NCI-H226 (cell line): ENCODE measurements at regions not wholly inside any gene's neighbourhood (a gene's known extent, or its start where the extent isn't known, plus 50 kb on each side); places are given as distances from the start of the nearest gene placed in this dataset.

Source experiments
- DNase-seq: peaks from one replicate; pipeline ENCODE4 v3.0.0-alpha.2; 2015

- DNase-seq: no peak
These were observed 217.0 kb upstream of the CIBAR2 start for GRCh38 chr16:85329059-85329812.

- no peak for DNase-seq
These were observed 217.9 kb upstream of the CIBAR2 start for GRCh38 chr16:85330006-85330693.

- DNase-seq: peak; percentile 81
These were observed 218.5 kb upstream of the CIBAR2 start for GRCh38 chr16:85330694-85331188.

DNA sequence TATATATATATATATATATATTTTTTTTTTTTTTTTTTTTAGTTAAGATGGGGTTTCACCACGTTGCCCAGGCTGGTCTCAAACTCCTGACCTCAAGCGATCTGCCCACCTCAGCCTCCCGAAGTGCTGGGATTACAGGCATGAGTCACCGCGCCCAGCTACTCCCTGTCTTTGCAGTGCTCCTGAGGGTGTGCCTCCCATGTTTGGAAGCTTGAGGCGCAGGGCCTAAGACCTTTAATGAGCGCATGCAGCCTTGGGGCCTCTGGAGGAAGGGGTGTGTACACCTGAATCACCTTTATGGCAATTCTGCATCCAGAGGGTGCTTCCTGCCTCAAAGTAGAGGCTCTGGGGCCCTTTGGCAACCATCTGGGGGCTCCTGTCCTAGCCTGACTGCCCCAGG lies 219.4 kb upstream of the CIBAR2 start:
- DNase-seq: peak; percentile 54

DNA sequence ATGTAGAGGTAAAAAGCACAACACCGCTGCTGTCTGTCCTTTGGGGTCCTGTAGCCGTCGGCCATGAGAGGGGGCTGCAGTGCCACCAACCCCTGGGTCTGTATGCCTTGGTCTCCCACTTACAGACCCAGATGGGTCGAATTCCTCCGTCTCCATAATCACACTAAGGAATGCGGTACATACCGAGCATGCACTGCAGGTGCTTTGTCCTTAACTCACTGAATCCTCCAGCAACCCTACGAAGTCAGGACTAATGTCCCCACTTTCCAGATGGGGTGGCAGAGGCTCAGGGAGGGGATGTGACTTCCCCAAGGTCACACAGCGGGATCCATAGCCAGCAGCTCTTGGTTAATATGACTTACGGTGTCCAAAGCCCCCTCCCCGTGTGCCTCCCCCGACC lies 219.9 kb upstream of the CIBAR2 start:
- no peak for DNase-seq

GRCh38 chr16:85333337-85333736 lies 221.1 kb upstream of the CIBAR2 start:
- DNase-seq: no peak

GRCh38 chr16:85333744-85334640 lies 221.7 kb upstream of the CIBAR2 start:
- DNase-seq: no peak

GRCh38 chr16:85334718-85335583 lies 222.7 kb upstream of the CIBAR2 start:
- DNase-seq: peak; percentile 15

DNA sequence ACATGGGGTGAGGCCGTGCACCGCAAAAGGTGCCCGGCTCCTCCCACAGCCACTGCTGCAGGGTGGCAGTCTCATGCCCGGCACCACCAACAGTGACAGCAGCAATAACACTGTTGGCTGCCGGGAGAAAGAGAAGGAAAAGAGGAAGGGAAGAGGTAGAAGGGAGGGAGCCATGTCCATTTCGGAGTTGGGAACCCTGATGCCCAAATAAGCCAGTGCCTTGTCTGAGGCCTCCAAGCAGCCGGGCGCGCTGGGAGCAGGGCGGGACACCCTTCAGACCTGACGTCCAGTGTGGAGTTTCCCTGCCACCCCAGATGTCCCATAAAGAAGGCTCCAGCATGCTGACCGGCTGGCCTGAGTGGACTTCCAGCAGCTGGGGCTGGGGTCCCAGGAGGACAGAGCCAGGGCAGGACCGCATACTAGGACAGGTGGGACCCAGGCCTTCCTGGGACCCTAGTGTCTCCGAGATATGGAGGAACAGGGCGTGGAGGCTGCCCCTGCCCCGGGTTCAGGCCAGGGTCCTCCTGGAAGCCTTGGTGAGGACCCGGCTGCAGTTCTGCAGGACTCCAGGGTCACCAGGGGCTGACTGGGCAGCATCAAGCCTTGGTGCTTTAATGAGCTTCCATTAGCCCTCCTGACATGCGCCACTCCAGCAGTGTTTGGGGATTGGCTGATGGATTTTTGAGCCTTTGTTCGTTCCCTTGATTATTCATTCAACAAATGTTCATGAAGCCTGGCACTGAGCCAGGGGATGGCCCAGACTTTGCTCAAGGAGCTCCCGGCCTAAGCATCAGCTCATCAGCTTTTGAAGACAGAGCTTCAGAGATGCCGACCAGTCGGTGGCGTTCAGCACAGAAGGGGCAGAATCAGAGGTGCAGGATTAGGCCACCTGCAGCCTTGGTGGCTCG lies 223.6 kb upstream of the CIBAR2 start:
- DNase-seq: no peak

- no peak for DNase-seq
These were observed 225.8 kb upstream of the CIBAR2 start for GRCh38 chr16:85337910-85338637.

DNA sequence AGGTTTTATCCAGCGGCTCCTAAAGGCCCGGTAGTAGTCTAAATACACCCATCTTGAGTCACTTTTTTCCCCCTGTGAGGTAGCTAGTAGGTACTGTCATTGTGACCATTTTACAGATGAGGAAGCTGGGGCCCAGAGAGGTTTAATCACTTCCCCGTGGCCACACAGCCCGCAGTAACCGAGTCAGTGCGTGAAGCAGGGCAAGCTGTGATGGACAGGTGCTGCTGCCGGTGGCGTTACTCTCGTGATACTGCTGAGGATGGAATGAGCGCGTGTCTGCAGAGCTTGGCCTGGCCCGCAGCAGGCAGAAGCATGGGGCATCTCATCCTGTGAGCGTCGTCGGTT lies 226.3 kb upstream of the CIBAR2 start:
- no peak for DNase-seq

DNA sequence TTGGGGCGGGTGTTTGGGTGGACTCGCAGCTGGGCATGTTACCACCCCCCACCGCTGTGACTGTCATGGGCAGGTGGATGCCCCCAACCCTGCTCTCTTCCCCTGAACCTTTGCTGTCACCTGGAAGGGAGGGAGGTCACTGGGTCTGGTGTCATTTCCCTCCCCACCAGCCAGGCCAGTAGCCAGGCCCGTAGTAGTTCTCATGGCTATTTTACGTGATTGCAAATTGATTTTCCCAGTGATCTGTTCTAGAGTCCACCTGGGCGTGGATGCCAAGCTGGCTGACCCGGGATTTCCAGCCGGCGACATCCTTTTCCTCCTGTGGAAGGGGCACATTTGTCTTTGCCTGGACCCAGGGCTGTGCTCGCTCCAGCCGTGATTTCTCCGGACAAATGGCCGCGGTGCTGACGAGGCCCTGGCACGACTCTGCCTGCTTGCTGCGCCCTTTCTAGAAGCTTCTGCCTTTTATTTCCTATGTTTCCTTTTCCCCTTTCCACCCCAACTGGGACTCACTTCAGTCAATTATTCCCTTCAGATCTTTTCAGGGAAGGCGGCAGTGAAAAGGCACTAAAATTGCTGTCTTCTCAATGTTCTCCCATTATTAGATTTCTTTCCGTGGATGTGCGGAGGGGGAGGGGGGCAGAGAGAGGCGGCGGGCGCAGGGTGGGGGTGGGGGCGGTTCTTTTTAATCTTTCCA lies 226.9 kb upstream of the CIBAR2 start:
- DNase-seq: no peak

DNA sequence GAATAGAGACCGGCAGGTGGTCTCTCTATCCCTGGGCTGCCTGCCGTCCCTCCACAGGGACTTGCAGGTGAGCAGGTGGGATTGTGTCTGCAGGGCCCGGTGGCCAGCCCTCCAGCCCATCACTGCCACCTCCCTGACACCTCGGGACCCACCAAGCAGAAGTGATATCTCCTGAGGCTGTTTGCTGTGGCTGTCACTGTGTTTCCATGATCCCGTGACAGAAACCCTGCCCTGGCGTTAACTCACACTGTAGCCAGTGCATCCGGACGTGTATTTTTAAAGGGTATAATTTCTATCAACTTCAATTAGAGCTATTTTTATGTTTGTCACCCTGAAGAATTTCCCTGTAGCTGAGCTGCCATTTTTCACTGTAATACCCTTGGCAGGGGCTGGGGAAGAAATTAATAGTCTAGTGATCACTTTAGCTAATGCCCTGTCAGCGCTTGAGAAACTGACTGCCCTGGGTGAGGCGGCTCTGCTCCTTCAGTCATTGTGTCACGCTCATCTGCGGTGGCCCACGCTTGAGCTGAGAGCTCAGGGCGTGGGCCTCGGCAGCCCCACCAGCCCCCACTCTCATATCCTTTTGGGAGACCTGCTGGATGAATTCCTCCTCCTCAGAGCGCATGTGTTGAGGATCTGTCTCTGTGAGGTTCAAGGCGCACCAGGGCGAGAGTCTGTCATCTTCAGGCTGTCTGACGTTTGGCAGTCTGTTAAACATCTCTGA lies 229.9 kb upstream of the CIBAR2 start:
- DNase-seq: no peak

GRCh38 chr16:85344502-85345128 lies 232.3 kb upstream of the CIBAR2 start:
- no peak for DNase-seq

DNA sequence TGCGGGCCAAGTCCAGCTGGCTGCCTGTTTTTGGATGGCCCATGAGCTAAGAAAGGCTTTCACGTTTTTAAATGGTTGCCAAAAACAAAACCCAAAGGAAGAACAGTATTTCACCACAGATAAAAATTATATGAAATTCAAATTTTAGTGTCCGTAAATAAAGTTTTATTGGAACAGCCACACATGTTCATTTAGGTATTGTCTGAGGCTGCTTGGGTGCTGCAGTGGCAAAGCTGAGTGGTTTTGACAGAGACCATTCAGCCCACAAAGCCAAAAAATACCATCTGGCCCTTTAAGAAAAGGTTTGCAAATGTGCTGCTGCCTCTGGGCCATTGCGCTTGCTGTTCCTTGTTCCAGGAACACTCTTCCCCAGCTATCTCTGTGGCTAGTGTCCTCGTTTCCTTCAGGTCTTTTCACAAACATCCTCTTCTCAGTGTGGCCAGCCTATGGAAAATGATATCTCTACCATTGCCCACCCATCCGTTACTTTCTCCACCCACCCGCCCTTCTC lies 232.9 kb upstream of the CIBAR2 start:
- no peak for DNase-seq

DNA sequence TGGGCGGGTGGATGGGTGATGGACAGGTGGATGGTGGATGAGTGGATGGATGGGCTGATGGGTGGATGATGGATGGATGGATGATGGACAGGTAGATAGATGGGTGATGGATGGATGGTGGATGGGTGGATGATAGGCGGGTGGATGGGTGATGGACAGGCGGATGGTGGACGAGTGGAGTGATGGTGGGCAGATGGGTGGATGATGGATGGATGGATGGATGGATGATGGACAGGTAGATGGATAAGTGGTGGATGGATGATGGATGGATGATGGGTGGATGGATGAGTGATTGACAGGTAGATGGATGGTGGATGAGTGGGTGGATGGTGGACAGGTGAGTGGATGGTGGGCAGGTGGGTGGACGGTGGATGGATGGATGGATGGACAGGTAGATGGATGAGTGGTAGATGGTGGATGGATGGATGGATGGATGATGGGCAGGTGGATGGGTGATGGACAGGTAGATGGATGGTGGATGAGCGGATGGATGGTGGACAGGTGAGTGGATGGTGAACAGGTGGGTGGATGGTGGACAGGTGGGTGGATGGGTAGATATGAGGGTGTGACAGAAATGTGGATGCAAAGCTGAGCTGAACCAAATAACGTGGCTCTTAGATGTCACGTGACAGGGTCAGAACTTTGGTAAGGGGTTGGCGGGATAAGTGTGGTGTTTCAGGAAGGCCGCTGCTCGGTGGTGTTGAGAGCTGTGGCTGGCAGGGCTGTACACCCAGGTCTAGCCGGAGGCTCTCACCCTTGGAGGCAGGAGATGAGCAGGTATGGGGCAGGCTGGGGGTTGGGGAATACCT lies 234.3 kb upstream of the CIBAR2 start:
- no peak for DNase-seq

GRCh38 chr16:85347213-85347591 lies 234.9 kb upstream of the CIBAR2 start:
- no peak for DNase-seq
